Mesendoderm (in vitro differentiated cells): ENCODE measurements at regions not wholly inside any gene's neighbourhood (a gene's known extent, or its start where the extent isn't known, plus 50 kb on each side); places are given as distances from the start of the nearest gene placed in this dataset.

Experiments used
- DNase-seq: peaks from one replicate; pipeline ENCODE4 v3.0.0; 2013
- H2AK5ac ChIP-seq: 2 replicates; pipeline ENCODE4 v1.6.1; 2013; ENCODE audit warnings: low read length, inconsistent platforms
- H2BK120ac ChIP-seq: 2 replicates; pipeline ENCODE4 v1.6.1; 2013; ENCODE audit warnings: low read depth, mild to moderate bottlenecking, low read length, moderate library complexity, mixed read lengths
- H2BK15ac ChIP-seq: replicated peaks from 2 replicates; pipeline ENCODE4 v1.6.1; 2013; ENCODE audit warnings: low read depth, mild to moderate bottlenecking, moderate library complexity
- H2BK5ac ChIP-seq: 2 replicates; pipeline ENCODE4 v1.6.1; 2013; ENCODE audit warnings: low read length, inconsistent platforms
- H3K18ac ChIP-seq: 2 replicates; pipeline ENCODE4 v1.6.1; 2013; ENCODE audit warnings: mild to moderate bottlenecking, low read length, mixed read lengths
- H3K23ac ChIP-seq: one replicate; pipeline ENCODE4 v1.6.1; 2013; ENCODE audit warnings: low read length
- H3K27ac ChIP-seq: 2 replicates; pipeline ENCODE4 v1.5.1; 2013; ENCODE audit warnings: low read depth, mild to moderate bottlenecking, inconsistent platforms, low read length, moderate library complexity
- H3K27me3 ChIP-seq: 2 replicates; pipeline ENCODE4 v1.6.1; 2013; ENCODE audit warnings: low read length, control low read depth, mild to moderate bottlenecking, inconsistent platforms; ENCODE audit not compliant: insufficient read depth, poor library complexity
- H3K36me3 ChIP-seq: 2 replicates; pipeline ENCODE4 v1.6.1; 2013; ENCODE audit warnings: low read length, inconsistent platforms; ENCODE audit not compliant: control insufficient read depth, insufficient read depth
- H3K4ac ChIP-seq: one replicate; pipeline ENCODE4 v1.6.1; 2013; ENCODE audit warnings: low read depth, mild to moderate bottlenecking, low read length, moderate library complexity
- H3K4me1 ChIP-seq: 2 replicates; pipeline ENCODE4 v1.6.1; 2013; ENCODE audit warnings: low read depth, low read length, inconsistent platforms; ENCODE audit not compliant: control insufficient read depth
- H3K4me2 ChIP-seq: 2 replicates; pipeline ENCODE4 v1.6.1; 2013; ENCODE audit warnings: low read length
- H3K4me3 ChIP-seq: 2 replicates; pipeline ENCODE4 v1.5.1; 2013; ENCODE audit warnings: mild to moderate bottlenecking, low read length
- H3K56ac ChIP-seq: one replicate; pipeline ENCODE4 v1.6.1; 2013; ENCODE audit warnings: low read length
- H3K79me1 ChIP-seq: 2 replicates; pipeline ENCODE4 v1.6.1; 2013; ENCODE audit warnings: low read length, inconsistent platforms
- H3K79me2 ChIP-seq: 2 replicates; pipeline ENCODE4 v1.6.1; 2013; ENCODE audit warnings: mild to moderate bottlenecking, low read length; ENCODE audit not compliant: control insufficient read depth, insufficient read depth
- H3K9ac ChIP-seq: 2 replicates; pipeline ENCODE4 v1.6.1; 2013; ENCODE audit warnings: low read length, inconsistent platforms
- H4K5ac ChIP-seq: one replicate; pipeline ENCODE4 v1.6.1; 2013; ENCODE audit warnings: low read length
- H4K8ac ChIP-seq: one replicate; pipeline ENCODE4 v1.6.1; 2013; ENCODE audit warnings: low read depth, mild to moderate bottlenecking, control low read depth, low read length, moderate library complexity
- WGBS: extraction: QIAGEN DNeasy Blood & Tissue Kit; methylation state at CpG from one replicate; pipeline ENCODE4 v1.1.7; 2013; ENCODE audit warnings: low lambda C conversion rate, missing lambda C conversion rate; ENCODE audit not compliant: insufficient coverage; ENCODE audit errors: extremely low coverage; 5-methylcytosine and 5-hydroxymethylcytosine counted together

GRCh38 chr4:116515959-116516358 lies 569.4 kb downstream of the TRAM1L1 start:
- H3K79me2 ChIP-seq: no peaks in the 10 kb centered on the region
- no peak overlapping the region for H3K4ac ChIP-seq
- H3K4me2 ChIP-seq: no peak overlapping the region
- H3K27ac ChIP-seq: no peak overlapping the region
- no peaks in the 10 kb centered on the region for H3K36me3 ChIP-seq
- no peaks in the 10 kb centered on the region for H3K27me3 ChIP-seq
- no peak overlapping the region for H3K9ac ChIP-seq
- DNase-seq: peak; percentile 13
- no peaks in the 10 kb centered on the region for H3K4me1 ChIP-seq
- H3K79me1 ChIP-seq: no peaks in the 10 kb centered on the region
- H3K56ac ChIP-seq: no peak overlapping the region
- H3K23ac ChIP-seq: no peak overlapping the region
- H3K18ac ChIP-seq: no peak overlapping the region
- WGBS: no CpG with 5 or more reads among the region's 1 CpG
- H3K4me3 ChIP-seq: no peak overlapping the region
- no peak overlapping the region for H2BK120ac ChIP-seq
- no peak overlapping the region for H4K5ac ChIP-seq
- no peak overlapping the region for H2BK5ac ChIP-seq
- no peak overlapping the region for H2BK15ac ChIP-seq
- H2AK5ac ChIP-seq: no peak overlapping the region
- H4K8ac ChIP-seq: no peak overlapping the region

- Histone ChIP-seq H2AK5ac (no peak overlapping the region), H3K79me1 (no peaks in the 10 kb centered on the region), H3K4ac (no peak overlapping the region), H2BK15ac (no peak overlapping the region), H4K5ac (no peak overlapping the region), H3K4me3 (no peak overlapping the region), H3K18ac (no peak overlapping the region), H3K23ac (no peak overlapping the region), H3K27me3 (no peaks in the 10 kb centered on the region), H3K9ac (no peak overlapping the region), H2BK120ac (no peak overlapping the region), H3K27ac (no peak overlapping the region), H3K4me2 (no peak overlapping the region), H3K79me2 (no peaks in the 10 kb centered on the region), H4K8ac (no peak overlapping the region), H3K4me1 (no peaks in the 10 kb centered on the region), H3K36me3 (no peaks in the 10 kb centered on the region), H3K56ac (no peak overlapping the region), H2BK5ac (no peak overlapping the region)
- WGBS: no CpG with 5 or more reads among the region's 3 CpGs
- no peak for DNase-seq
These were observed 572.8 kb downstream of the TRAM1L1 start for GRCh38 chr4:116512552-116512951.

- no peak overlapping the region for H3K4me2 ChIP-seq
- no peak overlapping the region for H3K9ac ChIP-seq
- no peaks in the 10 kb centered on the region for H3K79me2 ChIP-seq
- H3K79me1 ChIP-seq: no peaks in the 10 kb centered on the region
- no peak overlapping the region for H3K18ac ChIP-seq
- H3K23ac ChIP-seq: no peak overlapping the region
- H3K27ac ChIP-seq: no peak overlapping the region
- H2BK5ac ChIP-seq: no peak overlapping the region
- no peak overlapping the region for H2BK120ac ChIP-seq
- peak; percentile 89 for DNase-seq
- H3K36me3 ChIP-seq: no peaks in the 10 kb centered on the region
- no CpG with 5 or more reads among the region's 4 CpGs for WGBS
- no peak overlapping the region for H3K4ac ChIP-seq
- no peak overlapping the region for H4K5ac ChIP-seq
- no peaks in the 10 kb centered on the region for H3K4me1 ChIP-seq
- no peak overlapping the region for H4K8ac ChIP-seq
- no peak overlapping the region for H3K56ac ChIP-seq
- no peak overlapping the region for H2AK5ac ChIP-seq
- peak overlapping the region; percentile 96 for H2BK15ac ChIP-seq
- H3K27me3 ChIP-seq: no peaks in the 10 kb centered on the region
- no peak overlapping the region for H3K4me3 ChIP-seq
These were observed 583.4 kb downstream of the TRAM1L1 start for GRCh38 chr4:116501954-116502353.

- Histone ChIP-seq H3K4me2 (no peak overlapping the region), H3K4ac (no peak overlapping the region), H4K5ac (no peak overlapping the region), H3K23ac (no peak overlapping the region), H3K4me3 (no peak overlapping the region), H3K27me3 (no peaks in the 10 kb centered on the region), H3K36me3 (no peaks in the 10 kb centered on the region), H3K9ac (no peak overlapping the region), H2AK5ac (no peak overlapping the region), H2BK5ac (no peak overlapping the region), H3K79me2 (no peaks in the 10 kb centered on the region), H3K4me1 (no peaks in the 10 kb centered on the region), H3K27ac (no peak overlapping the region), H3K79me1 (no peaks in the 10 kb centered on the region), H2BK120ac (no peak overlapping the region), H4K8ac (no peak overlapping the region), H3K18ac (no peak overlapping the region), H2BK15ac (no peak overlapping the region), H3K56ac (no peak overlapping the region)
- DNase-seq: no peak
- WGBS: no CpG with 5 or more reads among the region's 2 CpGs
These were observed 585.2 kb downstream of the TRAM1L1 start for GRCh38 chr4:116500225-116500624.

- Histone ChIP-seq H3K4me3 (no peak overlapping the region), H3K27ac (no peak overlapping the region)
These were observed 595.6 kb downstream of the TRAM1L1 start for GRCh38 chr4:116489739-116490138.

GRCh38 chr4:116486401-116486800 lies 599.0 kb downstream of the TRAM1L1 start:
- no peak for DNase-seq
- no peak overlapping the region for H3K18ac ChIP-seq
- no peak overlapping the region for H4K8ac ChIP-seq
- H2BK5ac ChIP-seq: no peak overlapping the region
- no peaks in the 10 kb centered on the region for H3K27me3 ChIP-seq
- no peak overlapping the region for H3K23ac ChIP-seq
- no peak overlapping the region for H2BK120ac ChIP-seq
- no peaks in the 10 kb centered on the region for H3K79me1 ChIP-seq
- H3K4me3 ChIP-seq: no peak overlapping the region
- H3K4me2 ChIP-seq: no peak overlapping the region
- H4K5ac ChIP-seq: no peak overlapping the region
- H3K9ac ChIP-seq: no peak overlapping the region
- no peak overlapping the region for H2AK5ac ChIP-seq
- H3K27ac ChIP-seq: no peak overlapping the region
- no peak overlapping the region for H3K4ac ChIP-seq
- H3K56ac ChIP-seq: no peak overlapping the region
- no peaks in the 10 kb centered on the region for H3K36me3 ChIP-seq
- no peak overlapping the region for H2BK15ac ChIP-seq
- no peaks in the 10 kb centered on the region for H3K79me2 ChIP-seq
- no peaks in the 10 kb centered on the region for H3K4me1 ChIP-seq
- no CpG with 5 or more reads among the region's 2 CpGs for WGBS

More at GRCh38 chr4:116489739-116490138, 595.6 kb downstream of the TRAM1L1 start:
- Histone ChIP-seq H2AK5ac (no peak overlapping the region), H2BK5ac (no peak overlapping the region), H3K27me3 (no peaks in the 10 kb centered on the region), H3K18ac (no peak overlapping the region), H3K56ac (no peak overlapping the region), H3K4me2 (no peak overlapping the region), H3K79me2 (no peaks in the 10 kb centered on the region), H3K4ac (no peak overlapping the region), H3K4me1 (no peaks in the 10 kb centered on the region), H3K9ac (no peak overlapping the region), H3K79me1 (no peaks in the 10 kb centered on the region), H3K23ac (no peak overlapping the region), H2BK15ac (no peak overlapping the region), H4K8ac (no peak overlapping the region), H3K36me3 (no peaks in the 10 kb centered on the region), H4K5ac (no peak overlapping the region), H2BK120ac (no peak overlapping the region)
- DNase-seq: peak; percentile 57
